Astrocyte of the hippocampus (primary cell): ENCODE measurements at regions not wholly inside any gene's neighbourhood (a gene's known extent, or its start where the extent isn't known, plus 50 kb on each side); places are given as distances from the start of the nearest gene placed in this dataset.

Experiments
- DNase-seq: peaks from one replicate; pipeline ENCODE4 v3.0.0; 2011; ENCODE audit warnings: low read depth, low spot score

DNA sequence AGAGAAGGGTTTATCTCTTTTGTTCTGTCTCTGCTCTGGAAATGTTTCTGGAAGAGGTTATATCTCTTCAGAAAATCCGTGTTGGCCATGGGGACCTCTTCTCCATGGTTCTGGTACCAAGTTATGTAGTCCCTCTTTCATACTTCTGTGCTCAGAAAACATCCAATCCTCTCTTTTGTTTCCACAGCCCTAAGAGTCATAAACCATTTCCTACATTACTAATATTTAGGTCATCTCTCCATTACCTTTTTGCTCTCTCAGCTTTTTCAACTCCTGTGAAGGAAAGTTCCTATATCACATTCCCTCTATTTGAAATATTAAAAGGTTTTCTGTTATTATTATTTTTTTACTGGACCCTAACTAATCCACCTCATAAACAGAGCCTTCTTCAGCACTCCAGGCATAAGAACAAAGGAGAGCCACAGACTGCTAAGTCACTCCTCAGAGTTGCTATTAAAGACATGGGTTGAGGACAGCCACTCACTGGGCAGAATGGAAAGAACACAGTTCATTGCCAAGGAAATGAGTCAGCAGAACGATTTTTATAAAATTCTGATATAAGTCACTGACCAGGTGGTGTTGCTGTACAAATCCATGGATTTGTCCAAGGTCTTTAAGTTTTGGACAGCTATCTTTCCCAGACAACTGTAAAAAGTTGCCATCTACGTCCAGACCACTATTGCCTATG is 122.4 kb upstream of the NPY2R start:
- peak; percentile 61 for DNase-seq

- DNase-seq, result peak; percentile 39
These were observed 114.1 kb upstream of the NPY2R start for GRCh38 chr4:155094201-155094820.

DNA sequence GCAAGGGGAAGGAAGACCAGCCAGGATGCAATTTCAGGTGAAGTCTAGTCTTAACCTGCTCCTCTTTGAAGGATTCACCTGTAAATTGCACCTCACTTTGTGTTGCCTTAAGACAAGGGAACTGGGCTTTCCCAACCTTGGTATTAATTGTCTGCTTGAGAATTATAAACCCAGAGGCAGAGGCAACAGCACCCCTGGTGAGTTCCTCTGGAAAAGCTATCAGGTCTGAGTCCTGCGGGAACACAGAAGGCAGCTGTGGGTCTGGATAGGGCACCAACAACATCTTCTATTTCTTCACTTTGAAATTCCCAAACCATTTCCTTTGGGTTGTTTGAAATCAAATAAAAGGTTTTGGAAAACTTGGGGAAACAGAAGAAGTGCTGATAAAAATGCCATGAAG is 109.2 kb upstream of the NPY2R start:
- DNase-seq, result no peak

DNA sequence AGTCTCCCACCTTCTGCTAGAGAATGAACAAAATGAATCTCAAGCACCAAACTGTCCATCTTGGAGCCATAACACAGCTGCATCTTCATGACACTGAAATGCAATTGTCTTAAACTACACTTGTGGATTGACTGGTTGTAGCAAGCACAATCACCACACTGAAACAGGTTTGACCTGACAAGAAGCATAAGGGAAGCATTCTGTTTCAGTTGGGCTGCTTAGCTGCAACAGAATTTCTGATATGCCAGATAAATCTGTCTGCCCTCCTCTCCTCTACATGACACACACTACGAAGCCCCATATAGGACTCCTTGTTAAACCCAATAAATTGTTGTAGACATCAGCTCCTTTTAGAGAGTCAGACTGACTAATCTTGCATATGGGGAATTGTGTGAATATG is 101.8 kb upstream of the NPY2R start:
- DNase-seq, result no peak

- DNase-seq, result no peak
These were observed 101.4 kb upstream of the NPY2R start for GRCh38 chr4:155107059-155107458.

- DNase-seq, result peak; percentile 44
These were observed 93.6 kb upstream of the NPY2R start for GRCh38 chr4:155114790-155115189.

DNA sequence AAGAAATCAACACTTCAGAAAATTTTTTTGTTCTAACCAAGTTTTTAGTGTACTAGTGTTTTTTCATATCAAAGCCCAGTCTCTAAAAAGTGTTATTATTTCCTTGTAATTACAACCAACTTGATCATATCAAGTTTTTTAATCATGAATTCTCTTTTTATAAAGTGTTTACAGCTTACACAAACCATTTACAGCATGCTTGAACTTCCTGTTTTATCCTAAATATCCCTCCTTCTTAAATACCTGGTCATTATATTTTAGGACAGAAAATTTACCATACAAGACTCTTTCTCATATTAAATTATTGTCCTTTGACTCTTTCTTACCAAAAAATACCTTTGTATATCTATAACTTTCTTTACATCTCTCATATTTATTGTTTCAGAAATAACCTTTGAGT is 89.4 kb upstream of the NPY2R start:
- no peak for DNase-seq

DNA sequence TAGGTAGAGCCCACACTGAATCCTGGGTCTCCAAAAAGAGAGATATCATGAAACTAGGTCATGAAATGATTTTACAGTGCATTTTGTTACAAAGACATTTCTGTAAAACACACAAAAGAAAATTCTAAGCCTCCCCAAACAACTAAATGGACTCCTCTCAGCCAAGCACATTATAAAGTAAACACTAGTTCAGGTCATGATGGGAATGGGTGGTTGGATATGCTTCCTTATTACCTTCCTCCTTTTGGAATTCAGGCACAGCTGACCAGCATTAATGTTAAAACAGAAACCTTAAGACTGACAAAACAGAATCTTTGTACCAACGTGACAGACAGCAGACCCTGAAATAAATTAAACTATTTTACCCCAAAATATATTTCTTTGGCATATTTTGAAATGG is 87.9 kb upstream of the NPY2R start:
- DNase-seq, result no peak

GRCh38 chr4:155122382-155122781 is 86.1 kb upstream of the NPY2R start:
- DNase-seq, result no peak

GRCh38 chr4:155134136-155134535 is 74.3 kb upstream of the NPY2R start:
- no peak for DNase-seq

DNA sequence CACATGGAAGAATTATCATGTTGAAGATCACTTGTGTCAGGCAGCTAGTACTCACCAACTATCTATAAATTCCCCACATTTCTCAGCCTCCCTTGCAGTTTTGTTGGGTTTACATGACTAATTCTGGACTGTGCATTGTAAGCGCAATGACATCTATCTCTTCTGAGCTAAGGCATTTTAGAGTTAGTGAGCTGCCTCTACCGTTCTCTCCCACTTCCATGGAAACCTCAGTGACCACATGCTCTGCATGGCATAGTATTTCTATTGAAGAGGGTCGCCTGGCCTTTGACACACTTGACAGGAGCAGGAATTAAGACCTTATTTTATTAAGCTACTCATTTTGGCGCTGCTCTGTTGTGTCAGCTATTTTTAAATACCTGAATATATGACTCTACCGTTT is 67.5 kb upstream of the NPY2R start:
- peak; percentile 9 for DNase-seq

GRCh38 chr4:155143512-155143911 is 64.9 kb upstream of the NPY2R start:
- no peak for DNase-seq
